ENCODE measurements at regions not wholly inside any gene's neighbourhood (a gene's known extent, or its start where the extent isn't known, plus 50 kb on each side); places are given as distances from the start of the nearest gene placed in this dataset.

- TF ChIP-seq CTCF (IDR thresholded peaks at IDR 0.05; ENCODE audit: low read length) (no peak), EZH2 (optimal IDR thresholded peaks at IDR 0.05; ENCODE audit: low read depth, low read length) (no peak), EZH2phosphoT487 (IDR thresholded peaks at IDR 0.05; ENCODE audit: low read length) (no peak)
Measured at GRCh38 chr6:51013376-51013775, 194.7 kb downstream of the TFAP2B start.
